A204.1 (cell line): ENCODE measurements at regions not wholly inside any gene's neighbourhood (a gene's known extent, or its start where the extent isn't known, plus 50 kb on each side); places are given as distances from the start of the nearest gene placed in this dataset.

Experiments used
- FAIRE-seq: peaks from 2 replicates; lab custom pipeline; 2012; peaks lifted over from hg19 to GRCh38; lab: Jason Lieb, UNC

GRCh38 chr21:16751695-16752474 lies 761.0 kb upstream of the CXADR start:
- no peak for FAIRE-seq

DNA sequence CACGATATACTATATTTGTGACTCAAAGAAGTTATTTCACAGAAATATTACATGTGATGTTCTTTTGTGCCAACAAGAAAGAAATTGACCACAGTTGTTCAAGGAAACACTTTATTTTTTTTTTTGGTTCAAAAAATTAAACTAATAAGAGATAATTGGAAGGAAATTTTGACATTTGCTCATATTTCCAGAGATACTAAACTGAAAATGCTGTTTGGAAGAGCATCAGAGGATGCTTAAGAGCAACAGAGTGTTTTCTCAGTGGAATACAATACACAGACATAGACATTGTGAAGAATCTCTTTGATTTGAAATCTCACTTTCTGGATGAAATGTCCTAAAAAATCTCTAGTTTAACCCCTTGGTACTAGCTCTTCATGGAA lies 760.4 kb upstream of the CXADR start:
- FAIRE-seq = no peak

- FAIRE-seq = no peak
Measured at GRCh38 chr21:16755061-16755460, 757.8 kb upstream of the CXADR start.

DNA sequence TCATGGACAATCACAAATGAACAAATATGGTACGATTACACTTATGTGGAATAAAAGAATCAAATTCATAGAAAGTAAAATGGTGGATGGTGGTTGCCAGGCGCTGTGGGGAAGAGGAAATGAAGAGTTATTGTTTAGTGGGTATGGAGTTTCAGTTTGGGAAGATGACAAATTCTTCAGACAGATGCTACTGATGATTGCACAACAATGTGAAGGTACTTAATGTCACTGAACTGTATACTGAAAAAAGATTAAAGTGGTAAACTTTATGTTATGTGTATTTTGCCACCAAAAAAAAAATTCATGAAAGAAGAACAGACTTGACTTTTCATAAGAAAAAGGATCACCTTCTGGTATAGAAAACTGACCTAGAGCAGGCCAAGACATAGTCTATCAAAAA lies 745.6 kb upstream of the CXADR start:
- no peak for FAIRE-seq

GRCh38 chr21:16768096-16768495 lies 744.7 kb upstream of the CXADR start:
- FAIRE-seq = no peak

DNA sequence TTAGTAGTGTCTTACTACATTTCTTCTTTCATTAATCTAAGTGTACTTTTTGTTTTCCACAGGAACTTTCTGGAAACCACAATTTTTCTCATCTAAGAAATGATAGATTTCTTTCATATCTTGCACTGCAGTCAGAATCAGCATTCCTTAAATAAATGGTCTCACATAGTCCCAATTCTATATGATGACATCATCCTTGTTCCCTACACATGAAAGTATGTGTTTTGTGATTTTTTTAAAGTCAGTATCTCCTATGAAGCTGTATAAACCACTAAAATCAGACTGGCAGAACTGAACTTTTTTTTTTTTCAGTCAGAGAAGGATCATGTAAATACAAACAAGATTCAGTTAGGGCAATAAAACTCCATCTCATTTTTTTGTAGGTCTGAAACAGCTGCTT lies 742.6 kb upstream of the CXADR start:
- FAIRE-seq = no peak

DNA sequence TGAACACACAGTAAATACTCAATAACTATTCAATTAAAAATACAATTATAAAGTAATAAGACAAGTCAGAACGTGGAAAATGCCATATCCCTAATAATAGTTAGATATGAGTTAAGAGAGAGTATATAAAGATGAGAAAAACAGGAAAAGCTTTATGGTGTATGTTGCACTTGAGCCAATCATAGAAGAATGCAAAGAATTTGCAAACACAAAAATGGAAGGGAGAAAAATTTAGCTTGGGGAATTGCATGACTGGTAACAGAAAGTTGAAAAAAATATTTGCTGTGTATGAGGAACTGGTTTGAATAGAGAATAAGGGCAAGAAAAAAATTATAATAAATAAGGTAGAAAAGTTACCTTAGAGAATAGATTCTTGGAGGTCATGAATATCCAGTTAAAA lies 739.6 kb upstream of the CXADR start:
- FAIRE-seq = no peak

GRCh38 chr21:16775076-16775475 lies 737.8 kb upstream of the CXADR start:
- FAIRE-seq = no peak

- no peak for FAIRE-seq
Measured at GRCh38 chr21:16777041-16777720, 735.7 kb upstream of the CXADR start.

GRCh38 chr21:16788584-16788983 lies 724.3 kb upstream of the CXADR start:
- FAIRE-seq = no peak

- FAIRE-seq = no peak
Measured at GRCh38 chr21:16789636-16790035, 723.2 kb upstream of the CXADR start.

DNA sequence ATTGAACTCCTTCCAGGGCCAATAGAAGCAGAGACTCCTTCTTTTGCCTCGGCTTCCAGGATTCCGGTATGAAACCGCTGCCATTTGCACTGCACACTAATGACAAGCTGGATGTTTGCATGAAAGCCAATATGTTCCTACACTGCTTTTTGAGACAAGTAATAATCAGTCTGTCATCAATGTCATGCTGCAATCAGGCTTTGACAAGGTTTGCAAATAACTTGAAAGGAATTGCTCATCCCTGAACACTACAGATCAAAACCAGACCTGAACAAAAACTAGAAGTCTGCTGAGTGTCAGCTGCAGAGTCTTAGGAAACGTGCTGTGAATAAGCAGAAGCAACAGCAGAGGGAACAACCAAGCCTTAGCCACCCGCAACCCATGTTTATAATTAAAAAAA lies 720.7 kb upstream of the CXADR start:
- no peak for FAIRE-seq

- FAIRE-seq = no peak
Measured at GRCh38 chr21:16794950-16795349, 717.9 kb upstream of the CXADR start.

- no peak for FAIRE-seq
Measured at GRCh38 chr21:16796776-16797175, 716.1 kb upstream of the CXADR start.

GRCh38 chr21:16797540-16797939 lies 715.3 kb upstream of the CXADR start:
- FAIRE-seq = no peak

- no peak for FAIRE-seq
Measured at GRCh38 chr21:16797966-16798365, 714.9 kb upstream of the CXADR start.

- no peak for FAIRE-seq
Measured at GRCh38 chr21:16800536-16801275, 712.1 kb upstream of the CXADR start.

DNA sequence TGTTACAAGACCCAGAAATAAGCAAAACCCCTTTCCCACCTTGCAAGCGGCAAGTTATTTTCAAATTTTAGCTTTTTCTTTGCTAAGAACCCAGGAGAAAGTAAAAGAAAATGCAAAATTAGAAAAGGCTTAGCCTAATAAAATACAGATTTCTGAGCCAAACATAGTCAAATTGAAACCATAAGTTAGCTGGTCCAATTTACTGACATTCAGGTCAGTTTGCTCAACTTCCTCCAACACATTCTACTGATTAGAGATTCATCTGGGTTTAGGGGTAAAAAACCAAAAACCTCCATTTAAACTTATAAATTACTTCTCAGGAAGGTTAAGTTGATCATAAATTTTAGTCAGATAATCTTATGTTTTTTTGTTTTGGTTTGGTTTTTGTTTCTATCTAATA lies 701.8 kb upstream of the CXADR start:
- FAIRE-seq = no peak

DNA sequence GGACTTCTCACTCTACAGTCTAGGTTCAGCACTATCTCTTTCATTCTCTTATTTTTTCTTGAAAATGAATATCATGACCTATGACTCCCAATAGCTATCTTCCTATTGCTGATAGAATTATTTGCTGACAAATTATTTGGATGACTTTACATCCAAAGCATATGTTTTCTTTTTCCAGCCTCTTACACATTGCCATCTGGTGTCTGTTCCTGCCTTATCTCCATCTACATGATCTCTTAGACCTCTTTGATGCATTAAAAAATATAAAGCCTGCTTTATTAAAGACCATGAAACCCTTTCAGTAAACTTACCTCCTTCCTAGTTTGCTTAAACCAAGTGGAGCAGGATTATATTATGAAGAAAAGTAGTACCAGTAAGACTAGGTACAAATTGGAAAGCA lies 700.9 kb upstream of the CXADR start:
- no peak for FAIRE-seq

GRCh38 chr21:16815243-16815642 lies 697.6 kb upstream of the CXADR start:
- no peak for FAIRE-seq

GRCh38 chr21:16821588-16821987 lies 691.3 kb upstream of the CXADR start:
- FAIRE-seq = no peak

DNA sequence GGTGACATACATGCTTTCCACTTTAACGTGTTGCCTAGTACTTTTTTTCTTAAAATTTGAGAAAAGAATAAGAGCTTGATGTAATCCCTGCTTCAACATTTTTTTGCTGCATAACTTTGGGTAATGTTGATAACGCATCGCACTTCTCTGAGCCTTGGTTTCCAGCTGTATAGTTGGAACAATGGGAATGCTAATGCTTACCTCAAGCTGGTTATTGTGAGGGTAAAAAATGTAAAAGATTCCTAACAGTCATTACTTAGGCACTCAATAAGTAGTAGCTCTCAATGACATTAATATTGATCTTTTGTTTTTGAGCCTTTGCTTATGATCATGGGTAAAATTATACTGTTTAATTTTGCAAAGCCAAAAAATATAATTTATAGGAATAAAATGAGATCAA lies 683.3 kb upstream of the CXADR start:
- no peak for FAIRE-seq

DNA sequence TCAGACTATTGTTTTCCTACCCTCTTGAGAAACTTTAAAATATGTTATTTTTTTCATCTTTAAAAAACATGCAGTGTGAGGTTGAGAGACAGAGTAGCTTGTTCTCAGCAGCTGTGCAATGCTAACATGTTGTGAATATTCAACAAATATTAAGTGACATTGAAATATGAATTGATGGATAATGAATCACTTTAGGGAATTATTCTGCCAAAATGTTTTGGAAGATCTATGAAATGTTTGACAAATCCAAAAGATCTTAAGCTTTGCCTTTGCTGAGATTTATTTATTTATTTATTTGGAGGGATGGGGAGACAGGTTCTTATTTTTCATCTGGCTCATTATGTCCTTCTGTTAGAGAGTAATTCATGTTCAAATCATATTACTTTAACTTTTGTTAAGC lies 680.1 kb upstream of the CXADR start:
- FAIRE-seq = no peak
